ENCODE measurements at regions not wholly inside any gene's neighbourhood (a gene's known extent, or its start where the extent isn't known, plus 50 kb on each side); places are given as distances from the start of the nearest gene placed in this dataset.
A peak's percentile ranks its signal among the peaks of the same experiment; 100 is the strongest.

DNA sequence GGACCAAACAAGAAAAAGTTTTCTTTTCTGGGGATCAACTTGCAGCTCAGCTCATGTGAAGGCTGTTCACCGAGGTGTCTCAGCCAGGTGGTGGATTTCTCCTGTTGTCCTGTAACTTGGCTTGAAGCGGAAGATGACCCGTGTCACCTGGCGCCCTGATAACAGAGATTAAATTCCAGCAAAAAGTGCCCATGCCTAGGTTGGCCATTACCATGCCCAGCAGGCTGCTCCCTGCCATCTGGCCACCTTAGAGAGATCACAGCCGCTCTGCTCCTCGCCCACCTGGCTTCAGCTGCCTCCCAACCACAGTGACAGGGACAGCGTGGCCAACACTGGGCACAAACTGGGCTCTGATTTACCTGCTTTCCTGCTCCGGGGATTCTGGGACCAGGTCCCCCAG lies 149.5 kb downstream of the ZBTB18 start:
- no peak overlapping the region for H3K27ac Mint-ChIP-seq
- no peak overlapping the region for H3K4me3 Mint-ChIP-seq
- no peaks in the 10 kb centered on the region for H3K9me3 Mint-ChIP-seq
- ATAC-seq: no peak
- peaks cover 8% of the 10 kb centered on the region for H3K4me1 Mint-ChIP-seq
- no peaks in the 10 kb centered on the region for H3K36me3 Mint-ChIP-seq
- peaks cover 15% of the 10 kb centered on the region for H3K27me3 Mint-ChIP-seq

DNA sequence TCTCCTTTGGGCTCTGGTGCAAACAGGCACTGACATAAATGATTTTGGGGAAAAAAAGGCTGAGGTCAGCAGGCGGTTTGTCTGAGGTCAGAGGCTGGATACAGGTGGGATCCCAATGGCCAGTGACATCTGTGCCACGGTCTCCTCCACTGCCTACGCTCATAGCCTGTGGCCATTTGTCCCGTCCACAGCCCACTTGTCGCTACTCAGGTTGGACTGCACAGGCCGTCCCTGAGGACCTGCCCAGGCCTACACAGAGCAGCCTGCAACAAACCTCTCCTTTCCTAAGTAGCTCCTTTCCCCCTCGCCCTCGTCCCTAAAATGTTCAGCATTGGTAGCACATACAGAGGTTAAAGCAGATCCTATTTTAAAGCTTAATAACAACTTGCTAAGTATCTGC lies 150.7 kb downstream of the ZBTB18 start:
- ATAC-seq: no peak
- peaks cover 8% of the 10 kb centered on the region for H3K4me1 Mint-ChIP-seq
- H3K36me3 Mint-ChIP-seq: no peaks in the 10 kb centered on the region
- H3K4me3 Mint-ChIP-seq: no peak overlapping the region
- H3K9me3 Mint-ChIP-seq: no peaks in the 10 kb centered on the region
- H3K27me3 Mint-ChIP-seq: peaks cover 15% of the 10 kb centered on the region
- H3K27ac Mint-ChIP-seq: no peak overlapping the region

DNA sequence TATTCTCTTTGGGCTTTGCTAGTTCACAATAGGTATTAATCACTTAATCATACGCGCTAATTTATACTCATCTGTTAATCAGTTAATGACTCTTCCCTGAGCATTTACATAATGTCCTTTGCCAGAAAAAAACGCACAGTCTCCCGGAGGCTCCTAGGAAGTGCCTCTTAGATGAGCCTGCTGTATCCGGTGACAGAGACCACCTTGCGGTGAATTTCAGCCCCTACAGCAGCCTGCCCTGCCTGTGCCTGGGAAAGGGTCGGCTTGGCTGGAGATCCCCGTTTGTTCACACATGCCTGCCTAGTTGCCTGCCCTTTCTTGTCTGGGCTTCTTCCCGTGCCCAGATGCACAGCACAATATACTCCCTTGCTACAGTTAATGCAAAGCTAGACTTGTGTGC lies 152.9 kb downstream of the ZBTB18 start:
- H3K4me3 Mint-ChIP-seq: no peak overlapping the region
- ATAC-seq: no peak
- peaks cover 6% of the 10 kb centered on the region for H3K4me1 Mint-ChIP-seq
- H3K27ac Mint-ChIP-seq: no peak overlapping the region
- no peaks in the 10 kb centered on the region for H3K36me3 Mint-ChIP-seq
- peaks cover 12% of the 10 kb centered on the region for H3K27me3 Mint-ChIP-seq
- no peaks in the 10 kb centered on the region for H3K9me3 Mint-ChIP-seq

GRCh38 chr1:244205171-244205570 lies 154.1 kb downstream of the ZBTB18 start:
- Mint-ChIP-seq H3K9me3 (no peaks in the 10 kb centered on the region), H3K4me3 (no peak overlapping the region), H3K36me3 (no peaks in the 10 kb centered on the region), H3K27ac (no peak overlapping the region), H3K4me1 (peaks cover 6% of the 10 kb centered on the region), H3K27me3 (peaks cover 7% of the 10 kb centered on the region)
- ATAC-seq: no peak

GRCh38 chr1:244205906-244206305 lies 154.8 kb downstream of the ZBTB18 start:
- Mint-ChIP-seq H3K4me1 (peaks cover 10% of the 10 kb centered on the region), H3K4me3 (no peak overlapping the region), H3K27me3 (peaks cover 7% of the 10 kb centered on the region), H3K36me3 (no peaks in the 10 kb centered on the region), H3K9me3 (no peaks in the 10 kb centered on the region), H3K27ac (no peak overlapping the region)
- ATAC-seq: no peak

- Mint-ChIP-seq H3K9me3 (no peaks in the 10 kb centered on the region), H3K27me3 (peaks cover 7% of the 10 kb centered on the region), H3K4me1 (peaks cover 10% of the 10 kb centered on the region), H3K36me3 (no peaks in the 10 kb centered on the region), H3K4me3 (no peak overlapping the region), H3K27ac (no peak overlapping the region)
- ATAC-seq: no peak
Measured at GRCh38 chr1:244207042-244207934, 156.2 kb downstream of the ZBTB18 start.

DNA sequence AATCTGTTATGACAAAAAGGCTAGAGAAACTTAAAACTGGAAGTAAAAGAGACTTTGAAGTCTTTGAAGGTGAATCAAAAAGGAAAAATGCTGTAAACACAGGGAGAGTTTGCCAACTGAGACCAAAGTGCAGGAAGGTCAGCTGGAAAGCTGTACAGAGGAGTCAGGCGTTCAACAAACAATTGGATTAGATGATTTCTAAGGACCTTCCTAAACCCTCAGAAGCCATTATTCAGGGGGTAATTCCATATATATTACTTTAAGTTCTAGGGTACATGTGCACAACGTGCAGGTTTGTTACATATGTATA lies 156.8 kb downstream of the ZBTB18 start:
- H3K27me3 Mint-ChIP-seq: peaks cover 7% of the 10 kb centered on the region

DNA sequence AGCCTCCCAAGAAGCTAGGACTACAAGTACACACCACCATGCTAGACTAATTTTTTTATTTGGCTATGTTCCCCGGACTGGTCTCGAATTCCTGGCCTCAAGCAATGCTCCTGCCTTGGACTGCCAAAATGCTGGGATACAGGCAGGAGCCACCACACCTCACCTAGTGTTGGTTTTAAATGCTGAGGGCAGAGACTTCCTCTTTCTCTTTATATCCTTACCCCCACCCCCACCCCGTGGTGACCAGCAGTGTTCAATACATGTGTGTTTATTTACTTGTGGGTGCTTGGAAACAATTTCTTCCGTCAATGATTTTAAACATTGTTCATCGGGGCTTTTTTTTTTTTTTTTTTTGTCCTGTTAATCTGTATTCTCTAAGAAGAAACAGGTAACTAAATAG lies 158.9 kb downstream of the ZBTB18 start:
- Mint-ChIP-seq H3K36me3 (peaks cover 4% of the 10 kb centered on the region), H3K27me3 (no peaks in the 10 kb centered on the region), H3K4me1 (peaks cover 10% of the 10 kb centered on the region), H3K27ac (no peak overlapping the region), H3K4me3 (no peak overlapping the region), H3K9me3 (no peaks in the 10 kb centered on the region)
- ATAC-seq: peak; percentile 56

More for the DNA sequence above, 156.8 kb downstream of the ZBTB18 start:
- no peaks in the 10 kb centered on the region for H3K9me3 Mint-ChIP-seq
- H3K4me1 Mint-ChIP-seq: peaks cover 10% of the 10 kb centered on the region
- no peaks in the 10 kb centered on the region for H3K36me3 Mint-ChIP-seq
- H3K27ac Mint-ChIP-seq: no peak overlapping the region
- H3K4me3 Mint-ChIP-seq: no peak overlapping the region
- no peak for ATAC-seq

GRCh38 chr1:244210884-244211558 lies 159.9 kb downstream of the ZBTB18 start:
- no peak for ATAC-seq
- no peaks in the 10 kb centered on the region for H3K9me3 Mint-ChIP-seq

GRCh38 chr1:244211559-244211944 lies 160.5 kb downstream of the ZBTB18 start:
- Mint-ChIP-seq H3K27me3 (peaks cover 3% of the 10 kb centered on the region), H3K4me1 (peaks cover 10% of the 10 kb centered on the region), H3K9me3 (no peaks in the 10 kb centered on the region), H3K27ac (no peak overlapping the region), H3K4me3 (no peak overlapping the region), H3K36me3 (peaks cover 9% of the 10 kb centered on the region)
- ATAC-seq: no peak

More at GRCh38 chr1:244210884-244211558, 159.9 kb downstream of the ZBTB18 start:
- Mint-ChIP-seq H3K4me1 (peaks cover 10% of the 10 kb centered on the region), H3K27me3 (no peaks in the 10 kb centered on the region), H3K27ac (no peak overlapping the region), H3K36me3 (peaks cover 9% of the 10 kb centered on the region), H3K4me3 (no peak overlapping the region)

DNA sequence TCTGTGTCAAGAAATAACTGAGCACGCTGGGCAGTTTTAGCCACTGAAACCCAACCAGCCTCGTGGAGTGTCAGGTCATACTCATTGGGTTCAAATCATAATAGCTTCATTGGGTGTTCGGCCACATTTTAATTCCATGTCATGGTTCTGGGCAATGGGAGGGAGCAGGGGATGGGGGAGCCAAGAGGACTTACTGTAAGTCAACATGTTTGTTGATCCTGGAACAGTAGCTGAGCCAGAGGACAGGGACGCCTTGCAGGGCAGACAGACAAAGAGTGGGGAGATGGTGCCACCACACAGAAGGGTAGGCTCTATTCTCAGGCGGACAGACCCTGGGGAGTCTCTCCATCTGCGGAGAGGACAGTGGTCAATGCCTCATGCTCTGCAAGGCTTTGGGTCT lies 161.1 kb downstream of the ZBTB18 start:
- peaks cover 9% of the 10 kb centered on the region for H3K36me3 Mint-ChIP-seq
- H3K4me1 Mint-ChIP-seq: peaks cover 10% of the 10 kb centered on the region

DNA sequence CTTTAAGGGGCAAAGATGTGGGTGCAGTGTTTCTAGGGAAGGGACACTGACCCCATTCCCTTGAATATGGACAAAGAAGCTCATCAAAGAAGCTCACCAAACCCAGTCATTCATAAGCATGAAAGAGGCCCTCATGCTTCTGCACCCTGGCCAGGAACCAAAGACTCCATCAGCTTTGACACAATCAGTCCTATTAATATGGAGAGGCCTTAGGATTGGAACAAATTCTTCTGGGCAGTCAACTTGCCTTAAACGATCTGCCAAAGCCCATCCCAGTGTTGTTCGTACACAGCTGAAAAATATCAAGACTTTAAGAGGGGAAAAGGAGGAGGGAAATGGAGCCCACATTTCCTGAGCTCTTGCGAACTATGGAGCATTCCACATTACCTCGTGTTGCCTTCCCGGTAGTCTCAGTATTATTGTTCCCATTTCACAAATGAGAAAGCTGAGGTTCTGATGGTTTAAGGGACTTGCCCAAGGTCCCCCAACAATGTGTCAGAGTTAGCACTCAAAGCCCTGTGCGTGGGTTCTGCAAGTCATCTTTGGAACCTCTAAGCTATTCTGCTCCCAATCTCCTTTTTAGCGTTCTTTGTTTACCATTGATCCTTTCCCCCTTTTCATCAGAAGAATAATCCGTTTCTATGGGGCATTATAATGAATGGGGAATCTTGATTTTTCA lies 161.9 kb downstream of the ZBTB18 start:
- H3K4me3 Mint-ChIP-seq: no peak overlapping the region
- no peaks in the 10 kb centered on the region for H3K9me3 Mint-ChIP-seq
- no peak overlapping the region for H3K27ac Mint-ChIP-seq
- H3K4me1 Mint-ChIP-seq: peaks cover 10% of the 10 kb centered on the region
- peaks cover 9% of the 10 kb centered on the region for H3K36me3 Mint-ChIP-seq
- H3K27me3 Mint-ChIP-seq: peaks cover 10% of the 10 kb centered on the region
- no peak for ATAC-seq

More for the DNA sequence above, 161.1 kb downstream of the ZBTB18 start:
- Mint-ChIP-seq H3K27me3 (peaks cover 9% of the 10 kb centered on the region), H3K4me3 (no peak overlapping the region), H3K9me3 (no peaks in the 10 kb centered on the region), H3K27ac (no peak overlapping the region)
- no peak for ATAC-seq

DNA sequence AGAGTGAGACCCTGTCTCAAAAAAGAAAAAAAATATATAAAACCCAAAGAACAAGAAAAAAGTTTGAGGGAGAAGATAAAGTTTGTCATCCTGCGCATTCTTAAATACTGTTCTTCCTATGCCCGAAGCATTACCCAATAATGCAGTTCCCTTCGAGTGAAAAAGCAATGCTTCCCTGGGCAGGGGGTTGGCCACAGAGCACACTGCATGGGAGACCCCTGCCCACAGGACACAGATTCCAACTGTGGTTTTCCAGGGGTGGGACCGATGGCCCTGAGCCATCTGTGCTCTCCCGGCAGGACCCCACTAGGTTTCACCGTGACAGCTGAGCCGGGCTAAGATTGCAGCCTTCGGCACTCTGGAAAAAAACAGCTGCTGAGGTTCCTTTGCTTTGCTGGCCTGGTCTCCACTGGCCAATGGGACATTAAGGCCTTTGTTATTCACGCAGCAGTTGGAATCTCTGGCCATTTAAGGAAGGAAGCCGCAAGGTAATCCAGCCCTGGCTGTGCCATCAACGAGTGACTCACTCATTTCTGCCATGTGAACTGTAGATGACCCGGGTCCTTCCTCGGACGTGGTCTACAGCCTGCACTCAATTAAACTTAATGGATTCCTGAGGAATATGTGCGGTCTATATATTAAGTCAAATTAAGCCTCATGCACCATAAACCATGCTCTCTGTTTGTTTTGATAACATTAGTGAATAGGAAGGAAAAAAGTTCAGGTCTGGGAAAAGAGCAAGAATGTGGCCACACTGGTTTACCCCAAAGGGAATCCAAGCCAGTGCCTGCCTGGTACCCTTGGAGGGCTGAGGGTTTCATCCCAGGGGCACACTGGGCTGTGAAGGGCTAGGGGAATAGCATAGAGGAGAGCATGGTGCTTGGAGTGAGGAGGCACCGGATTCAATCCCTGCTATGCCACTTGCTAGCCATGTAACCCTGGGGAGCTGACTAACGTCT lies 163.2 kb downstream of the ZBTB18 start:
- no peak for ATAC-seq
- no peaks in the 10 kb centered on the region for H3K9me3 Mint-ChIP-seq

GRCh38 chr1:244216836-244217235 lies 165.8 kb downstream of the ZBTB18 start:
- no peak overlapping the region for H3K4me3 Mint-ChIP-seq
- H3K4me1 Mint-ChIP-seq: no peaks in the 10 kb centered on the region
- H3K36me3 Mint-ChIP-seq: peaks cover 9% of the 10 kb centered on the region
- H3K9me3 Mint-ChIP-seq: no peaks in the 10 kb centered on the region
- H3K27ac Mint-ChIP-seq: no peak overlapping the region
- ATAC-seq: no peak
- H3K27me3 Mint-ChIP-seq: peaks cover 10% of the 10 kb centered on the region

More for the DNA sequence above, 163.2 kb downstream of the ZBTB18 start:
- Mint-ChIP-seq H3K36me3 (peaks cover 9% of the 10 kb centered on the region), H3K27ac (no peak overlapping the region), H3K4me3 (no peak overlapping the region), H3K4me1 (peaks cover 10% of the 10 kb centered on the region), H3K27me3 (peaks cover 10% of the 10 kb centered on the region)

DNA sequence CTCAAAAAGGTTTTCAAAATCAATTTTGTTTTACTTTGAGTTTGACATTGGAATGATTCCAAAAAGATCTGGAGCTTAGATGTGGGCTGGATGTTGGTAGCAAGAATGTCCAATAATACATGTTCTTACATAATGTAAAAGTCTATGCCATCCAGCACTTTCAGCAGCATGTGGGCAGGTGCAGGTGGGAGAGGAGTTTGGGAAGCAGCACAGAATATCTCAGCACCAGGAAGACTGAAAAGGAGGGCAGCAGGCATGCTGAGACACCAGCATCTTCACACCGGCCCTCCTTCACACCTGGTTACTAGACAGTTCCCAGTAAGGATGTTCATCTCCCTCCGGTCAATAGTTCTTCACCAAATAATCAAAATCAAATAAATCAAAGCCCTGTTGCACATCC lies 166.6 kb downstream of the ZBTB18 start:
- no peak overlapping the region for H3K27ac Mint-ChIP-seq
- peaks cover 9% of the 10 kb centered on the region for H3K36me3 Mint-ChIP-seq
- H3K4me3 Mint-ChIP-seq: no peak overlapping the region
- H3K4me1 Mint-ChIP-seq: no peaks in the 10 kb centered on the region
- no peak for ATAC-seq
- H3K27me3 Mint-ChIP-seq: peaks cover 10% of the 10 kb centered on the region
- H3K9me3 Mint-ChIP-seq: no peaks in the 10 kb centered on the region

All from stimulated activated memory B cell treated with anti-CD40 and anti-IgM and Interleukin-4, amounts not matched to agents 10 μg/mL and 1 μg/mL and 100 μg/mL, for 72 hours (primary cell).